ENCODE measurements at regions not wholly inside any gene's neighbourhood (a gene's known extent, or its start where the extent isn't known, plus 50 kb on each side); places are given as distances from the start of the nearest gene placed in this dataset.

DNA sequence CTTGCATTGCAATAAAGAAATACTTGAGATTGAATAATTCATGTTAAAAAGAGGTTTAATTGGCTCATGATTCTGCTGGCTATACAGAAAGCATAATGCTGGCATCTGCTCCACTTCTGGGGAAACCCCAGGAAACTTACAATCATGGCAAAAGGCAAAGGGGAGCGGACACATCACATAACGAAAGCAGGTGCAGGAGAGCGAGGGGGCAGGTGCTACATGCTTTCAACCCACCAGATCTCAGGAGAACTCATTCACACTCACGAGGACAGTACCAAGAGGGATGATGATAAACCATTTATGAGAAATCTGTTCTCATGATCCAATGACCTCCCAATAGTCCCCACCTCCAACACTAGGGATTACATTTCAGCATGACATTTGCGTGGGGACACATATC, 172.6 kb downstream of the RASSF9 start:
- TF ChIP-seq JUND (IDR thresholded peaks at IDR 0.05; ENCODE audit: borderline replicate concordance, low read depth, low read length) (no peak), JUND (tag; IDR thresholded peaks at IDR 0.05; ENCODE audit: borderline replicate concordance, low read depth, low read length) (no peak), POLR2AphosphoS5 (IDR thresholded peaks at IDR 0.05; ENCODE audit: control insufficient read depth, insufficient read depth, low read depth, low read length) (no peak), ZBTB26 (CRISPR knock-in tag; IDR thresholded peaks at IDR 0.05) (no peak), MAFF (IDR thresholded peaks at IDR 0.05; ENCODE audit: low read length) (no peak), IFI16 (CRISPR knock-in tag; IDR thresholded peaks at IDR 0.05) (no peak), ZFP36 (IDR thresholded peaks at IDR 0.05; ENCODE audit: low read depth, low read length, partially characterized antibody) (no peak), MAFK (IDR thresholded peaks at IDR 0.05; ENCODE audit: low read length) (no peak), POLR2A (conservative IDR thresholded peaks at IDR 0.05) (no peak), ZNF23 (CRISPR knock-in tag; IDR thresholded peaks at IDR 0.05) (no peak), ZNF644 (tag; IDR thresholded peaks at IDR 0.05; ENCODE audit: low read depth) (no peak), CTCF (IDR thresholded peaks at IDR 0.05 in 2 of 3, conservative IDR thresholded peaks at IDR 0.05 in 1 of 3; ENCODE audit: insufficient read depth in 2 of 3, low read depth in 1 of 3, low read length in 3 of 3) (no peak), CREB1 (IDR thresholded peaks at IDR 0.05) (no peak), CREB1 (CRISPR knock-in tag; IDR thresholded peaks at IDR 0.05) (no peak), CEBPB (tag; IDR thresholded peaks at IDR 0.05) (no peak)
- TF ChIP-seq, protein P1, sequence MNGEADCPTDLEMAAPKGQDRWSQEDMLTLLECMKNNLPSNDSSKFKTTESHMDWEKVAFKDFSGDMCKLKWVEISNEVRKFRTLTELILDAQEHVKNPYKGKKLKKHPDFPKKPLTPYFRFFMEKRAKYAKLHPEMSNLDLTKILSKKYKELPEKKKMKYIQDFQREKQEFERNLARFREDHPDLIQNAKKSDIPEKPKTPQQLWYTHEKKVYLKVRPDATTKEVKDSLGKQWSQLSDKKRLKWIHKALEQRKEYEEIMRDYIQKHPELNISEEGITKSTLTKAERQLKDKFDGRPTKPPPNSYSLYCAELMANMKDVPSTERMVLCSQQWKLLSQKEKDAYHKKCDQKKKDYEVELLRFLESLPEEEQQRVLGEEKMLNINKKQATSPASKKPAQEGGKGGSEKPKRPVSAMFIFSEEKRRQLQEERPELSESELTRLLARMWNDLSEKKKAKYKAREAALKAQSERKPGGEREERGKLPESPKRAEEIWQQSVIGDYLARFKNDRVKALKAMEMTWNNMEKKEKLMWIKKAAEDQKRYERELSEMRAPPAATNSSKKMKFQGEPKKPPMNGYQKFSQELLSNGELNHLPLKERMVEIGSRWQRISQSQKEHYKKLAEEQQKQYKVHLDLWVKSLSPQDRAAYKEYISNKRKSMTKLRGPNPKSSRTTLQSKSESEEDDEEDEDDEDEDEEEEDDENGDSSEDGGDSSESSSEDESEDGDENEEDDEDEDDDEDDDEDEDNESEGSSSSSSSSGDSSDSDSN (IDR thresholded peaks at IDR 0.05; ENCODE audit: borderline replicate concordance in 1 of 2, low read depth in 2 of 2, low read length in 2 of 2): no peak

Measured in K562 (cell line).